Fibroblast of upper back skin (primary cell): ENCODE measurements at regions not wholly inside any gene's neighbourhood (a gene's known extent, or its start where the extent isn't known, plus 50 kb on each side); places are given as distances from the start of the nearest gene placed in this dataset.
"Not testable (repeated sequence)": the region's sequence is repeated elsewhere in the genome, so short reads cannot be mapped to it uniquely, and the experiment has no call there.

Experiments used
- DNase-seq: peaks from one replicate; pipeline ENCODE4 v3.0.0-alpha.2; 2013

- peak; percentile 58 for DNase-seq
These were observed 91.2 kb upstream of the MPP7 start for GRCh38 chr10:28393956-28394568.

- peak; percentile 10 for DNase-seq
These were observed 93.5 kb upstream of the MPP7 start for GRCh38 chr10:28396331-28396730.

- DNase-seq: no peak
These were observed 94.4 kb upstream of the MPP7 start for GRCh38 chr10:28397229-28397628.

- DNase-seq: no peak
These were observed 97.3 kb upstream of the MPP7 start for GRCh38 chr10:28400176-28400575.

DNA sequence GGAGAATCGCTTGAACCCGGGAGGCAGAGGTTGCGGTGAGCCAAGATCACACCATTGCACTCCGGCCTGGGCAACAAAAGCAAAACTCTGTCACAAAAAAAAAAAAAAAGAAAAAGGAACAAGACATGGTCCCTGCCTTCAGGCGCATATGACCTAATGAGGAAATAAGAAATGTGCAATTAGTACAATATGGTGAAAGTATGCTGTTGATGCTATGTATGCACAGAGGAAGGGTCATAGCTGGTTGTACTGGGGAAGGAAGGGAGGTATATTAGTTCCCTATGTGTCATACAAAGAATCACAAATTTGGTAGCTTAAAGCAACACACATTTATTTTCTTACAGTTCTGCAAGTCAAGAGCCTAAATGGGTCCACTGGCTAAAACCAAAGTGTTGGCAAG lies 97.8 kb upstream of the MPP7 start:
- no peak for DNase-seq

DNA sequence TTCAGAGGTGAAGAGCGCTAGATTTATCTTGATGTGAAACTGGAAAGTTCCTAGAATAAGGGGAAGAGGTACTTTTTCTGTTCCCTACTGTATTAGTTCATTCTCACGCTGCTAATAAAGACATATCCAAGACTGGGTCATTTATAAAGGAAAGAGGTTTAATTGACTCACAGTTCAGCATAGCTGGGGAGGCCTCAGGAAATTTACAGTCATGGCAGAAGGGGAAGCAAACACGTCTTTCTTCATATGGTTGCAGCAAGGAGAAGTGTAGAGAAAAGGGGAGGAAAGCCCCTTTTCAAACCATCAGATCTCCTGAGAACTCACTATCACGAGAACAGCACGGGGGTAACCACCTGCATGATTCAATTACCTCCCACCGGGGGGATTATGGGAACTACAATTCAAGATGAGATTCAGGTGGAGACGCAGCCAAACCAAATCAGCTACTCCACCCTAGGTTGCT lies 99.8 kb upstream of the MPP7 start:
- not testable (repeated sequence) for DNase-seq

- DNase-seq: no peak
These were observed 100.2 kb upstream of the MPP7 start for GRCh38 chr10:28403090-28403489.

DNA sequence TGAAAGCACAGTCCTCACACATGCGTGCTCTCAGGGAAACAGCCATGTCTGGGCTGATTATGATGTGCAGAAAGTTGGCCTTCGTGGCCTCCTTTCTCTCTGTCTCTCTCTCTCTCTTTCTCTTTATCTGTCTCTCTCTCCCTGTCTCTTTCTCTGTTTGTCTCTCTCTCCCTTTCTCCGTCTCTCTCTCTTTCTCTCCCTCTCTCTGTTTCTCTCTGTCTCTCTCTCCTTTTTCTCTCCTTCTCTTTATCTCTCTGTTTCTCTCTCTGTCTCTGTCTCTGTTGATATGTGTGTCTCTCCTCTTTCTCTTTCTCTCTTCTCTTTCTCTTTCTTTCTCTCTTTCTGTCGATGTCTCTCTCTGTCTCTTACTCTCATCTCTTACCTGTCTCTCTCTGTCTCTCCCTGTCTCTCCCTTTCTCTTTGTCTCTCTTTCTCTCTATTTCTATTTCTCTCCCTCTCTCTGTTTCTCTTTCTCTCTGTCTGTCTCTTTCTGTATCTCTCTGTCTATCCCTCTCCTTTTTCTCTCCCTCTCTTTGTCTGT lies 105.4 kb upstream of the MPP7 start:
- no peak for DNase-seq

DNA sequence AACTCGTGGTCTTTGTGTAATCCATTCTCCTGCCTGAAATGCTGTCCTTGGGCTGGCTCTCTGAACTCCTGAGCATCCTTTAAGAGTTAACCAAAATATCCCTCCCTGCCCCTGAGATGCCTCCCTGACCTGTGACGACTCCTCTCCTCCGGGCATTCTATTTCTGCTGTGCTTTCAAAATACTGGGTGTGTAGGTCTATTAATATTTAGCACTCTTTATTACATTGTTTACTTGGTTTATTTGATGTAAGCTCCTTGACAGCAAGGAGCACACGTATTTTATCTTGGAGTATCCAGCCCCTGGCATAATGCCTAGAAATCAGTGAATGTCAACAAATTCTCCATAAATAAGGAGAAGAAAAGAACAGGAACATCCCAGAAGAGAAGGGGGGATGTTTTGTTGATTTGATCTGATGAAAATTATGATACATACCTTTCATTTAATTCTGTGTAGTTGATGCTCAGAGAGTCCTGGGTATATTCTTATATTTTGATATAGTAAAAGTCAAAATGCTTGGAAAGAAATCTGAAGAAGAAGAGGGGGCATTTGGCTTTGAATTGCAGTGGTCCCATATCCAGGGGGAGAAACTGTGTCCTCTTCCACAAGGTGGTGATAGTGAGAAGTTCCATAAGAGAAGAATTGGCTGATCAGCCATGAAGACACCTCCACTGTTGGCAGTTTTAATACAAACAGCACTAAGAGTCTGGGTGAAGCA lies 107.7 kb upstream of the MPP7 start:
- no peak for DNase-seq

- no peak for DNase-seq
These were observed 108.2 kb upstream of the MPP7 start for GRCh38 chr10:28411136-28411460.

DNA sequence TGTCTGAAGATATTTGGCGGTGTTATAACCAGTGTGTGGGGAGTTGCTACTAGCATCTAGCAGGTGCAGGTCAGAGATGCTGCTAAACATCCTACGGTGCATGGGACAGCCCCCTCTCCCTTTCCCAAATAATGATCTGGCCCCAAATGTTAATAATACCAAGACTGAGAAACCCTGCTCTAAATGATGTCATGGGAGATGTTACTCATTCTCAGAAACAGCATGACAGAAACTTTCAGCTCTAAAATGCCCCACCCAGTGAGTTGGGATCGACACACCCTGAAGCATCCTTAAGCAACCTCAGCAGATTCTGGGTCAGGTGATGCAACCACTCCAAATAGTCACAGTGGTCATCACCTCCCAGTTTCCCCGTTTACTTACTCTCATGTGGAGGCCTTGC lies 108.8 kb upstream of the MPP7 start:
- DNase-seq: no peak

DNA sequence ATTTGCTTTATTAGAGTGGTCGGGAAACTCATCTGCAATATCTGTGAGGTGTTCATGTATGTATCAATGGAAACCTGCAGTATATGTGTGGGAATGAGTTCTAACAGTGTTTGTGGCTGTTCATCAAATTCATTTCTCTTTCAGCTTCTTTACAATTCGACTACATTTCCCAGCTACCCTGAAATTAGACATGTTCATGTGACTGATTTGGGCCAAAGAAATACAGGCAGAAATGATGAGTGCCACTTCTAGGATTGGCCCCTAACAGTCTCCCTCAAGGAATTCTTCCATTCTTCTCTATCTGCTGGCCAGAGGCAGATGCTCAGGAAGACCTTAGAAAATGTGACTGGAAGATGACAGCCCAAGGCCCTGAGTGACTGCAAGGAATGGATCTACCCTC lies 114.8 kb upstream of the WAC start:
- no peak for DNase-seq

GRCh38 chr10:28425422-28425821 lies 107.5 kb upstream of the WAC start:
- no peak for DNase-seq

GRCh38 chr10:28426392-28427159 lies 106.3 kb upstream of the WAC start:
- DNase-seq: no peak

- no peak for DNase-seq
These were observed 105.5 kb upstream of the WAC start for GRCh38 chr10:28427376-28427775.

GRCh38 chr10:28429045-28429444 lies 103.9 kb upstream of the WAC start:
- DNase-seq: no peak

DNA sequence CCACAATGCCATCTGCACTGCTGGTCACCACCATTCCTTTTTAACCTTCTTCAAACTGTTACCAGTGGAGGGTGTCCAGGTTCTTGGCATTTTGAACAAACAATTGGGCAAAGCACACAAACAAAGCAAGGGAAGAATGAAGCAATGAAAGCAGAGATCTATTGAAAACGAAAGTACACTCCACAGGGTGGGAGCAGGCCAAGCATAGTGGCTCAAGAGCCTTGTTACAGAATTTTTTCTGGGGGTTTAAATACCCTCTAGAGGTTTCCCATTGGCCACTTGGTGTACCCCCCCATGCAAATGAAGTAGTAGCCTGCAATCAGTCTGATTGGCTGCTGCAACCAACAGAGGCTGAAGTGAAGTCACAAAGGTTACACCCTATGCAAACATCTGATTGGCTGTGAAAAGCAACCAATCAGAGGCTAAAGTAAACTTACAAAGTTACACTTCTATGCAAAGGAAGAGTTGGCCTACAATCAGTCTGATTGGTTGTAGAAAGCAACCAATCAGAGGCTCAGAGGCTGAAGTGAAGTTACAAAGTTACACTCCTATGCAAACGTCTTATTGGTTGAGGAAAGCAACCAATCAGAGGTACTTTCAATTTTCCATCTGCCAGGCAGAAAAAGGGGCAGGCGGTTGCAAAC lies 103.2 kb upstream of the WAC start:
- DNase-seq: peak; percentile 5

- DNase-seq: no peak
These were observed 101.8 kb upstream of the WAC start for GRCh38 chr10:28431139-28431538.

DNA sequence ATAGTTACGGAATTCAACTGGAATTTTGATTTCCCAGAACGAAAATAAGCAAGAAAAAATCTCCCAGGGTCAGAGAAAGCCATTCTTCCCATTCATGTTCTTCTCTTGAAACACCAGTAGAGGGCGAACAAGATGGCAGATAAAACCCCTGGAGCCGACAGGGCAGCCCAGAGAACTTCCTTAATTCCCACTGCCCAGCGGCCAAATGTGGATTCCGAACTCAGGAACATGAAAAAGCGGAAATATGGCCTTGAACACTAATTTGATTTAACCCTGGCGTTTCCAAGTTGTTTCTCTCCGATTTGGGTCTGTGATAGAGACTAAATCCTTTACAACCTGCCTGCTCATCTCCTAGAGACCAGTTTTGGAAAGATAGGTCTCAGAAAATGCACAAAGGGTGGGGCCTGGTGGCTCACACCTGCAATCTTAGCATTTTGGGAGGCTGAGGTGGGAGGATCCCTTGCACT lies 100.7 kb upstream of the WAC start:
- DNase-seq: peak; percentile 71

DNA sequence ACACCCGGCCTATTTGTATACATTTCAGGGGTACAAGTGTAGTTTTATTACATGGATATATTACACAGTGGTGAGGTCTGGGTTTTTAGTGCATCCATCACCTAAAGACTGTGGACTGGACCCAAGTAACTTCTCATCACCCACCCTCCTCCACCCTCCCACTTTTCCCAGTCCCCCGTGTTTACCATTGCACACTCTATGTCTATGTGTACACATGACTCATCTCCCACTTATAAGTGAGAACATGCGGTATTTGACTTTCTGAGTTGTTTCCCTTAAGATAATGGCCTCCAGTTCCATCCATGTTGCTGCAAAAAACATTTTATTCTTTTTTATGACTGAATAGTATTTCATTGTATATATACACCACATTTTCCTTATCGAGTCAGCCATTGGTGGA lies 98.9 kb upstream of the WAC start:
- DNase-seq: no peak

- DNase-seq: no peak
These were observed 90.5 kb upstream of the WAC start for GRCh38 chr10:28442403-28442802.

GRCh38 chr10:28444031-28444430 lies 88.9 kb upstream of the WAC start:
- DNase-seq: no peak

DNA sequence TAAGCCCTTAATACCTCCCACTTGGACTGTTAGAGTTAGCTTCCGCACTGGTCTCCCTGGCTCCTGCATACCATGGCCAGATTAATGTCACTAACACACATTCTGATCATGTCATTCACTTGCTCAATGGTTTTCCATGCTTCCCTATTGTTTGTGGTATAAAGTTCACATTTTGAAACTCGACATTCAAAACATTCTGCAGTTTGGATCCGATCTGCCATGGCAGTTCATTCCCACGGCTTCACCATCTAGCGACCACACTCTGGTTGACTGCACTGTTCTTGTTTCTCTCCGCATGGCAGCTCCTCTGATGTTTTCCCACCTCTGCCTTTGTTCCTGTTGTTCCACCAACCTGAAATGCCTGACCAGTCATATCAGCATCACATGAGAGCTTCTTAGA lies 87.4 kb upstream of the WAC start:
- no peak for DNase-seq
